Keratinocyte (primary cell): ENCODE measurements at regions not wholly inside any gene's neighbourhood (a gene's known extent, or its start where the extent isn't known, plus 50 kb on each side); places are given as distances from the start of the nearest gene placed in this dataset.

Experiments
- DNase-seq: peaks from one replicate; pipeline ENCODE4 v3.0.0-alpha.2; 2011; ENCODE audit warnings: low read depth, missing footprints, low spot score
- FAIRE-seq: peaks from 2 replicates; lab custom pipeline; 2011; peaks lifted over from hg19 to GRCh38; lab: Jason Lieb, UNC
- H2AFZ ChIP-seq: 2 replicates; pipeline ENCODE4 v1.6.0; 2012; ENCODE audit warnings: low read length, control low read depth, inconsistent platforms; ENCODE audit not compliant: control insufficient read depth
- H3K27ac ChIP-seq: 2 replicates; pipeline ENCODE4 v1.5.1; 2011; ENCODE audit warnings: low read length; ENCODE audit not compliant: control insufficient read depth, insufficient read depth
- H3K27me3 ChIP-seq: 3 replicates; pipeline ENCODE4 v1.6.0; 2011; ENCODE audit warnings: low read length; ENCODE audit not compliant: control insufficient read depth, insufficient read depth; ENCODE audit errors: extremely low read depth
- H3K36me3 ChIP-seq, 2 experiments: 2 replicates in 1 of 2; 3 replicates in 1 of 2; pipeline ENCODE4 v1.5.1; 2011; ENCODE audit warnings: low read length in 2 of 2, mild to moderate bottlenecking in 1 of 2; ENCODE audit not compliant: control insufficient read depth in 2 of 2, insufficient read depth in 2 of 2; ENCODE audit errors: extremely low read depth in 1 of 2
- H3K4me1 ChIP-seq: 3 replicates; pipeline ENCODE4 v1.5.1; 2011; ENCODE audit warnings: low read length; ENCODE audit not compliant: control insufficient read depth, insufficient read depth; ENCODE audit errors: extremely low read depth
- H3K4me2 ChIP-seq: 3 replicates; pipeline ENCODE4 v1.6.0; 2011; ENCODE audit warnings: low read depth, low read length; ENCODE audit not compliant: control insufficient read depth, insufficient read depth; ENCODE audit errors: extremely low read depth
- H3K4me3 ChIP-seq, 3 experiments: fragments of 200-600 bp in 1 of 3; sonication (generic) in 1 of 3; 2 replicates in 2 of 3; 3 replicates in 1 of 3; pipeline ENCODE4 v1.5.1; 2011 to 2016; ENCODE audit warnings: low read length in 3 of 3, mild to moderate bottlenecking in 3 of 3, control low read depth in 2 of 3, inconsistent platforms in 1 of 3, low read depth in 1 of 3, mixed read lengths in 1 of 3, mixed run types in 1 of 3, moderate library complexity in 1 of 3; ENCODE audit not compliant: control insufficient read depth in 2 of 3, insufficient read depth in 2 of 3; ENCODE audit errors: extremely low read depth in 1 of 3
- H3K79me2 ChIP-seq: 2 replicates; pipeline ENCODE4 v1.6.0; 2012; ENCODE audit warnings: low read length; ENCODE audit not compliant: control insufficient read depth, insufficient read depth
- H3K9ac ChIP-seq: 3 replicates; pipeline ENCODE4 v1.6.0; 2011; ENCODE audit warnings: low read length; ENCODE audit not compliant: control insufficient read depth, insufficient read depth; ENCODE audit errors: extremely low read depth
- H3K9me1 ChIP-seq: 3 replicates; pipeline ENCODE4 v1.6.0; 2011; ENCODE audit warnings: low read length; ENCODE audit not compliant: control insufficient read depth, insufficient read depth; ENCODE audit errors: extremely low read depth
- H3K9me3 ChIP-seq: 2 replicates; pipeline ENCODE4 v1.5.1; 2012; ENCODE audit warnings: low read depth, low read length; ENCODE audit not compliant: control insufficient read depth
- H4K20me1 ChIP-seq: 3 replicates; pipeline ENCODE4 v1.6.0; 2011; ENCODE audit warnings: low read length; ENCODE audit not compliant: control insufficient read depth, insufficient read depth; ENCODE audit errors: extremely low read depth
- EZH2 ChIP-seq: IDR thresholded peaks from one replicate; pipeline ENCODE4 v1.6.1; 2012; ENCODE audit warnings: inconsistent platforms, mild to moderate bottlenecking, low read length, moderate library complexity
- dilution Hi-C: fragments of 300-500 bp; cut with MboI; formaldehyde crosslinking; loops from one replicate; pipeline ENCODE4 v1.7.0; 2020; ENCODE audit warnings: low sequenced_read_pairs; ENCODE audit not compliant: extremely low pct_ligation_motif_present
- TF ChIP-seq, protein P1 (sequence below), 3 experiments: IDR thresholded peaks in 1 of 3; conservative IDR thresholded peaks in 1 of 3; optimal IDR thresholded peaks in 1 of 3; 2 replicates in 2 of 3; 3 replicates in 1 of 3; pipeline versions ENCODE3 to v1.5.1; 2011; ENCODE audit warnings: low read length in 3 of 3, mild to moderate bottlenecking in 3 of 3, moderate library complexity in 2 of 3, control low read depth in 1 of 3, inconsistent platforms in 1 of 3; ENCODE audit not compliant: insufficient read depth in 2 of 3; ENCODE audit errors: extremely low read depth in 1 of 3

- no peak overlapping the region for H2AFZ ChIP-seq
- FAIRE-seq (no peak), DNase-seq (peak; percentile 13)
- H3K4me2 ChIP-seq: peak overlapping the region; percentile 1
- no peaks in the 10 kb centered on the region for H3K4me1 ChIP-seq
- no peaks in the 10 kb centered on the region for H3K79me2 ChIP-seq
- dilution Hi-C loops: no loop called here
- no peaks in the 10 kb centered on the region for H4K20me1 ChIP-seq
- no peaks in the 10 kb centered on the region for H3K27me3 ChIP-seq
- TF ChIP-seq EZH2: no peak
- no peak overlapping the region for H3K9ac ChIP-seq
- no peak overlapping the region for H3K4me3 ChIP-seq
- H3K27ac ChIP-seq: peak overlapping the region; percentile 15
- peaks cover 2% of the 10 kb centered on the region for H3K9me3 ChIP-seq
- no peaks in the 10 kb centered on the region for H3K9me1 ChIP-seq
- no peaks in the 10 kb centered on the region for H3K36me3 ChIP-seq
Observed at GRCh38 chr11:38089726-38090125, 1491.7 kb upstream of the RAG2 start.

- no peak overlapping the region for H2AFZ ChIP-seq
- dilution Hi-C loops: no loop called here
Observed at GRCh38 chr11:38060920-38061319, 1462.9 kb upstream of the RAG2 start.

More at GRCh38 chr11:38060920-38061319, 1462.9 kb upstream of the RAG2 start:
- Histone ChIP-seq H3K4me1 (peaks cover 5% of the 10 kb centered on the region), H3K27ac (no peak overlapping the region), H3K9me1 (no peaks in the 10 kb centered on the region), H3K9ac (no peak overlapping the region), H4K20me1 (no peaks in the 10 kb centered on the region), H3K4me3 (no peak overlapping the region), H3K36me3 (no peaks in the 10 kb centered on the region), H3K9me3 (no peaks in the 10 kb centered on the region), H3K4me2 (peak overlapping the region; percentile 40), H3K79me2 (no peaks in the 10 kb centered on the region), H3K27me3 (no peaks in the 10 kb centered on the region)
- FAIRE-seq: no peak
- no peak for DNase-seq
- TF ChIP-seq, protein P1, sequence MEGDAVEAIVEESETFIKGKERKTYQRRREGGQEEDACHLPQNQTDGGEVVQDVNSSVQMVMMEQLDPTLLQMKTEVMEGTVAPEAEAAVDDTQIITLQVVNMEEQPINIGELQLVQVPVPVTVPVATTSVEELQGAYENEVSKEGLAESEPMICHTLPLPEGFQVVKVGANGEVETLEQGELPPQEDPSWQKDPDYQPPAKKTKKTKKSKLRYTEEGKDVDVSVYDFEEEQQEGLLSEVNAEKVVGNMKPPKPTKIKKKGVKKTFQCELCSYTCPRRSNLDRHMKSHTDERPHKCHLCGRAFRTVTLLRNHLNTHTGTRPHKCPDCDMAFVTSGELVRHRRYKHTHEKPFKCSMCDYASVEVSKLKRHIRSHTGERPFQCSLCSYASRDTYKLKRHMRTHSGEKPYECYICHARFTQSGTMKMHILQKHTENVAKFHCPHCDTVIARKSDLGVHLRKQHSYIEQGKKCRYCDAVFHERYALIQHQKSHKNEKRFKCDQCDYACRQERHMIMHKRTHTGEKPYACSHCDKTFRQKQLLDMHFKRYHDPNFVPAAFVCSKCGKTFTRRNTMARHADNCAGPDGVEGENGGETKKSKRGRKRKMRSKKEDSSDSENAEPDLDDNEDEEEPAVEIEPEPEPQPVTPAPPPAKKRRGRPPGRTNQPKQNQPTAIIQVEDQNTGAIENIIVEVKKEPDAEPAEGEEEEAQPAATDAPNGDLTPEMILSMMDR (optimal IDR thresholded peaks at IDR 0.05 in 1 of 3, IDR thresholded peaks at IDR 0.05 in 1 of 3, conservative IDR thresholded peaks at IDR 0.05 in 1 of 3; ENCODE audit: extremely low read depth in 1 of 3, insufficient read depth in 2 of 3, low read length in 3 of 3): no peak
- TF ChIP-seq EZH2: no peak
